GM21381 (cell line): ENCODE measurements at regions not wholly inside any gene's neighbourhood (a gene's known extent, or its start where the extent isn't known, plus 50 kb on each side); places are given as distances from the start of the nearest gene placed in this dataset.

Experiments
- ATAC-seq: cut with Tn5 transposase; IDR thresholded peaks from one replicate; pipeline ENCODE4 v1.9.1; 2021; ENCODE audit warnings: mild to moderate bottlenecking, moderate library complexity; ENCODE audit not compliant: unreplicated experiment

DNA sequence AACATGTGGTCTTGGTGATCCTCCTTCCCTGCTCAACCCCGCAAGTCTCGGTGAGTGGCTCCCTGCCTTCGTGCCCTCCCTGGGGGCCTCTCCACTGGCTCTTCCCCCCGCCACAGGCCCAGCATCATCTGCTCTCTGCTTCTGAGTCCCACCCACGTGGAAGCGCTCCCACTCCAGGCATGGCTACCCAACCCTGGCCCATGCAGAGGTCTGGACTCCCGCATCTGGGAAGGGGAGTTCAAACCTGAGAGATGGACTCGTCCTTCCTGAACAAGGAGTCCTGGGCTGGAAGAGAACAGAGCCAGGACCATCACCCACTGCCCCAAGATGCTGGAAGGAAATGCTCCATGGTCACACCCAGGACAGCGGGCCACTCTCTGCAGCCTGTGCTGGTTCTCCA is 90.8 kb downstream of the DHCR7 start:
- no peak for ATAC-seq

DNA sequence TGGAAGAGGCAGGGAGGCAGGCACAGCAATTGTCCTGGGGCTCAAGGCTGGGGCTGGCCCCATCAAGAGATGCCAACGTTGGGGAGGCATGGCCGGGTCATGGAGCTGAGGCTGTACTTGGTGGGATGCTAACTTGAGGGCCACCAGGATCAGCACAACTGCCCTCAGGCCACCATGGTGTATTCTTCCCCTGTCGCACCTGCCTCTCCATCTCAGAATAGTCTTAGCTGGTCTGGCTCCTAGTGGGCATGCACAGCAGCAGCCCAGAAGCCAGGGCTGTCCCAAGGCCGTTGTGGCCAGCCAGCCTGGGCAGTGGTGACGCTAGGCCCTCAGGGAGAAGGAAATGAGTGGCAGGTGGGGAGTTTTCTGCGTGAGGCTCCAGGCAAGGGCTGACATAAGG is 91.3 kb downstream of the DHCR7 start:
- no peak for ATAC-seq

DNA sequence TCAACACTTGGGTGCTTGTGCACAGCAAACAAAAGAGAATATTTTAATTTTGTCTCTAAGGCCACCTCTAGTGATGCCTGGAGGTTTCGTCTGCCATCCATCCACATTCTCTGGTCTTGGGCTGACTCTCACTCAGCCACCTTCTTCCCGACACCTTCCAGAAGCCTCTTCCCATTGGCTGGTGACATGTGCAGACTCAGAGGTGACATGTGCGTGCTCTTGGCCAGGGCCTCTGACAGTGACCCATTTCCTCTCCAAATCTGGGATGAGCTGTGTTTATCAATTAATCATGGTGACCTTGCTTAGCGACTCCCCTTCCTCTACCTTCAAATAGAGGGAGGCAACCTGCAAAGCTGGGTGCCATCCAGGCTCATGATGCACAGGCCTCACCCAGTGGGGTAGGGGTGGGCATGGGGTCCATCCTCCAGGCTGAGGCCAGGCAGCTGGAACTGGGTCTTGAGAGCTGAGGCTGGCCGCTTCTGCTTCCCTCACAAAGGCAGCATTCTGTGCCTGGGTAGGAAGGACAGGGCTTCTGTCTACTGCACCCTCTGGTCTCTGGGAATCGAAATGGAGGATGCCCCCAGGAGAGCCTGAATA is 91.8 kb downstream of the DHCR7 start:
- no peak for ATAC-seq

DNA sequence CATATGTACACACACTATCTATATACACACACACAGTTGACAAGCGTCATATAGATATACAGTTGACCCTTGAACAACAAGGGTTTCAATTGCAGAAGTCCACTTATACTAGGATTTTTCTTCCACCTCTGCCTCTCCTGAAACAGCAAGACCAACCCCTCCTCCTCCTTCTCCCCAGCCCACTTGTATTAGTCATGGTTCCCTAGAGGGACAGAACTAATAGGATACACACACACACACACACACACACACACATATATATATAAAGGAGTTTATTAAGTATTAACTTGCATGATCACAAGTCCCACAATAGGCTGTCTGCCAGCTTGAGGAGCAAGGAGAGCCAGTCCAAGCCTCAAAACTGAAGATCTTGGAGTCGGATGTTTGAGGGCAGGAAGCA is 92.9 kb downstream of the DHCR7 start:
- no peak for ATAC-seq

DNA sequence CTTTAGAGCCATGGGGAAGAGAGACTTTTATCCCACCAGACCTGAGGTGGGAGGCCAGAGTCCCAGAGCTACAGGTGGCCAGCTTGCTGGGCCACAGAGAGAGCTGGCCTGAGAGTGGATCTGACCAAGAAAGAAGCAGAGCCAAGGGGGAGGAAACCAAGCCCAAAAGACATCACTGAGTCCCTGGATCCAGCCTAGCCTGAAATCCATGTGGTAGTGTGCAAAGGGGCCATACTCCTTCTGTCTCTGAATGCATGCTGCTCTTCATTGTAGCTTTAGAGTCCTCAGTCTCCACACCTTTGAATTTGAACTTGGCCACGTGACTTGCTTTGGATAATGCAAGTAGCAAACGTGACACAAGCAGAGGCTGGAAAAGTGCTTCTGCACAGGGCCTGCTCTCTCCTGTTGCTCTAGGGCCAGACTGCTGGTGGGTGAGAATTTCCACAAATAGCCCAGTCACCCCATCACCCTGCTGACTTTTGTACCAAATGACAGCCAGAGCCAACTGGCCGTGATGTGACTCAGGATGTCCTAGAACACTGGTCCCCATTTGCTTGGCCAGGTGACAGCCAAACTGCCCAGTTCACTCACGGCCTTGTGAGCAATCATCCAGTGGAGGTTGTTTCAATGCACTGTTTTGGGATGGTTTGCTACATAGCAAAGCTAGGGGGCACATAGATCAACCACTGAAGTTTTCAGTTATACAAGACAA is 93.6 kb downstream of the DHCR7 start:
- no peak for ATAC-seq

DNA sequence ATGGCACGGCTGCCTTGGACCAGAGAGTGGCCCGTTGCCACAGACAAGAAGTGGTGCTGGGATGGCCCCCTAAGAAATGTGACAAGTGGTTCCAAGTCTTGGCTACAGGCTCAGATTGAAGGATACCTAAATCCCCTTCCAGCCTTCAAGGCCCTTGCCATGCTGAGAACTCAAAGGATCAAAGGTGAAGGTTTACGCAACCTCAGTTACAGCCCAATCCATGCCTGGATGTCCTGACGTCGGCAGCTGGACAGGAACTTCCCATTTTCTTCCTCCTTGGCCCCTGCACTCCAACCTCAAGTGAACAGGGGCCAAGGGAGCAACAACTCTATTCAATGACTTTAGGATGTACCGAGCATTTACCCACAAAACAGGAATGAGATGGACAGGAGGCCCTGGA is 95.4 kb downstream of the DHCR7 start:
- ATAC-seq, result no peak

DNA sequence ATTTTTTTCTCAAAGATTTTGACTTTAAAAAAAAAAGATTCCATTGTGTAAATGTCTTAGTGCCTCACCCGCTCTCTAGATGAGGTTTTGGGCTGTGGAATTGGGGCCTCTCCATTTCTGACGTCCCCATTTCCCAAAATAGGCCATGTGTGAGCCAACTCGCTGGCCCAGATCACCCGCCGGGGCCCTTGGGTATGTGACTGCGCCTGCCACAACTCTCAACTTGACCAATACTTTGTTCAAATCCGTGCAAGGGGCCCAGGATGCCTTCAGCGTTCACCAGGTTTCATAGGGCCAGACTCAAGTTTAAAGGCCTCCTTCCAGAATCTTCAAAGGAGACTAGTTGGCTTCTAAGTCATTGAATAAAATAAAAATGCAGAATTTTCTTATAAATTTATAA is 96.0 kb downstream of the DHCR7 start:
- no peak for ATAC-seq

DNA sequence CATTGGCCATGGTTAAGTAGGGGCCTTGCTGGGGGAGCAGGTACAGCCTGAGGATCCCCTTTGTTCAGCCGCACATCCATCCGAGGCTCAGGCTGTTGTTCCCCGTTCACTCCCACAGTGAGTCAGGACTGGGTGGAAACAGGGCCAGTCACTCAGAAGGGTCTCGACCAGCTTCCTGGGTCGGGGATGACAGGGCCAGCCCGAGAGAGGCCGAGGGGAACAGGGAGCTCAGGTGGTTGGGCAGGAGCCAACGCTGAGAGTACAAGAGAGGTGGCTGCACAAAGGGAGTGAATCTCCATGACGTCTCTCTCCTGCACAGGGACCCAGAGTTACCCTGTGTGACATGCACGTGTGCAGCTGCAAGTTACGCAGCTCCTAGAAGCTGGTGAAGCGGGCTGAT is 97.2 kb upstream of the SHANK2 start:
- no peak for ATAC-seq

DNA sequence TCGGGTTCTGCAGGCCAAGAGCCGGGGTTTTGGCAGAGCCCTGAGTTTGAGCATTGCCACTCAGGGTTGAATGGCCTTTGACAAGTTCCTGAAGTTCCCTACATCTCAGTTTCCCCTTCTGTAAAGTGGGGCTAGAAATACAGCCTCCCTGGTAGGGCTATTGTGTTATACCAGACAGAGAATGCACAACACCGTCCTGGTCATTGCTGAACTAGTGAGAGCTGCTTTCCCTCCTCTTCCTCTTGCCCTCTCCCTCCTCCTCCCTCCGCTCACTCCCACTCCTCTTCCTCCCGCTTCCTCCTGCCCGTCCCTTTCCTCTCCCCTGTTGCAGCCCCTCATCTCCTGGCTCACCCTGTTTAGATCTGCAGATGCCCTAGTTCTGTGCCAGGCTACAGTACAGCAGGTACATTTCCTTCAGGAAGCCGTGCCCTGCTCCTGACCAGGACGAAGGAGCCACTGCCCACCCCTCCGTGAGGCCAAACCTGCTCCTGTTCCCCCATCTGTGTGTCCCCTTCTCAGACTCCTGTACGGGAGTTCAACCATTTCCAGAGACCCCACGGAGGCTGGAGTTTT is 91.5 kb upstream of the SHANK2 start:
- ATAC-seq, result no peak

DNA sequence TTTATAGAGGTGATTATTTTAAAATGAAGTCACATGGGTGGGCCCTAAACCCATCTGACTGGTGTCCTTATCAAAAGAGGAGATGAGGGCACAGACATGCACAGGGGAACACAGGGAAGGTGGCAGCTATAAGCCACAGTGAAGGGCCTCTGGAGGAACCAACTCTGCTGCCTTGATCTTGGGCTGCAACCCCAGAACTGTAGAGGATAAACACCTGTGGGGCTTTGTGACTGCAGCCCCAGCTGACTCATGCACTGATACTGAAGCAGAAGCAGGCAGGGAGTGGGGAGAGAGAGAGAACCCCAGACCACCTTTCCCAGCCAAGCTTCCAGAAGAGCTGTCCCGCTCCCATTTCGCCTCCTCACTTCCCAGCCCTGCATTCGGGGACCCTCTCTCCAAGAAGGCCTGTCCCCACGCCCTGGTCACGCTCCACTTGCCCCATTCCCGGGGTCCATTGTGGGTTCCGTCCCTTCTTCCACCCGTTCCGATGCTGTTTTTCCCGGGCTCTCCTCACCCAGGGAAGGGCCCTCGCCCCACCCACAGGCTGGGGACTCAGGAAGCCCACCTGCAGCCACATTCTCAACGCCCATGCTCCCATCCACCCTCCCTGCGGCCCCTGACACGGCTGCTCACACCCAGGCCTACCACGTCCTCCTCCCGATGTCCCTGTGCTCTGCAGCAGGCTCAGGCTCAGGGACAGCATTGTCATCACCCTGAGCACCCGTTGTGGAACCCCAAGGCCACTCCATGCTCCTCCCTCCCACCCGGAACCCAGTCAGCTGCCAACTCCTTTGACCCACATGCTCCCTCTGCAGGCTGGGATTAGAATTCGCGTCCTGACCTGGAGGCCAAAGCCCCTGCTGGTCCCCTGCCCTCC is 90.8 kb upstream of the SHANK2 start:
- ATAC-seq, result no peak

DNA sequence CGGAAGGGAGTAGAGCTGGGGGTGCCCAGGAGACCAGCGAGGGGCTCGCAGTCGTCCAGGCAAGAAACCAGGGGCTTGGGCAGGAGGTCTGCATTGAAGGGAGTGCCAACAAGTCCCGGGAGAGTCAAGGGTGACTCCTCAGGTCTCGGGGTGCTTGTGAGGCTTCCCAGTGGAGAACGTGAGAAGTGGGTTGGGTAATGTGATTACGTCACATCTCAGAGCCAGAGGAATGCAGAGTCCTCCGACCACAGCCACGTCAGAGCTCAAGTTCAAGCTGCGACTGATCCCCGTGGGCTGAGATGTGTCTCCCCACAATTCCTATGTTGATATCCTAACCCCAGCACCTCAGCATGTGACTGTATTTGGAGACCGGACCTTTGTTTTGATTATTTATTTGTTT is 89.7 kb upstream of the SHANK2 start:
- ATAC-seq, result no peak

DNA sequence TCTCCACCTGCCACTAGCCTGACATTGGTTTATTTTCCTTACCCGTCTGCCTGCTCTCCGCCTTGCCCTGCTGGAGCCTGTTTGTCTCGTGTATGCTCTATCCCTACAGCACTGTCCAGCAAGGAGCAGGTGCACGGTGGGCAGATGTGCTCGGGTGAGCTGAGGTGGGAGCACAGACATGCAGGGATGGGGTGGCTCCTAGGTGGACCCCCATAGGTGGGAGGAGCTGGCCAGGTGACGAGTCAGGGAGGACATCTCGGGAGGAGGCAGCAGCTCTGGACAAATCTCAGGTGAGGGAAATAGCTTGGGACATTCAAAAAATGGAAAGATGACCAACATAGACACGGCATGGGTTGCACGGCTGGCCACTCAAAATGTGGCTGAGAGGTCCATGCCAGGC is 89.2 kb upstream of the SHANK2 start:
- ATAC-seq, result no peak

DNA sequence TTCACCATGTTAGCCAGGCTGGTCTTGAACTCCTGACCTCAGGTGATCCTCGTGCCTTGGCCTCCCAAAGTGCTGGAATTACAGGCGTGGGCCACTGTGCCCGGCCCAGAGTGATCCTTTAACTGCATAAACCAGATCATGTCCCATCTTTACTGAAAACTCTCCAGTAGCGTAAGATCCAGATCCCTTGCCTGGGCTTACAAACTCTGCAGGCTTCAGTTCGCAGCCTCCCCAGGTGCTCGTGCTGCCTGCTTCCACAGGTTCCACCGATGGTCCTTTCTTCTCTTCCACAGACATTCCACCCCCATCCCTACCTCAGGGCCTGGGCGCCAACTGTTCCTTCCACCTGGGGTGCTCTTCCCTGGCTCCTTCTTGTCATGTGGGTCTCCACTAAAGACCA is 88.8 kb upstream of the SHANK2 start:
- no peak for ATAC-seq

DNA sequence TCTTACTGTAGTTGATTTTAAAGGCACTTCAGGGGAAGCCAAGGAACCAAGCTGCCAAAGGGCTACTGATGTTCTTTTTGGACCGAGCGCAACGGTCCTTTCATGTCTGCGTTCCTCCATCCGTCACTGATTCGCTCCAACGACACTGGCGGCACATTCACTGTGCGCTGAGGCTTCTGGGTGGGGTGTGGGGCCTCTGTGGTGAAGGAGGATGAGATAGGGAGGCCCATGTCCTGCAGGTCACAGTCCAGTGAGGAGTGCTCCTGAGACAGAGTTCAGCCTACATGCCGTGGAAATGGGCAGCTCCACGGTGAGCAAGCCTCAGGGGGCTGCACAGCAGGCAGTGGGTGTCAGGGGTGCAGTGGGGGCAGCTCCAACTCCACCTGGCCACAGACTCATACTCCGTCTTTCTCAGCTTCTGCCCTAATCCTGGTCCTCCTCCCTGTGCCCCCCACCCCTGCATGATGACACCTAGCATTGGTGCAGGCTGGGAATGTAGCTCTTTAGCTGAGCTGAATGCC is 87.8 kb upstream of the SHANK2 start:
- no peak for ATAC-seq

DNA sequence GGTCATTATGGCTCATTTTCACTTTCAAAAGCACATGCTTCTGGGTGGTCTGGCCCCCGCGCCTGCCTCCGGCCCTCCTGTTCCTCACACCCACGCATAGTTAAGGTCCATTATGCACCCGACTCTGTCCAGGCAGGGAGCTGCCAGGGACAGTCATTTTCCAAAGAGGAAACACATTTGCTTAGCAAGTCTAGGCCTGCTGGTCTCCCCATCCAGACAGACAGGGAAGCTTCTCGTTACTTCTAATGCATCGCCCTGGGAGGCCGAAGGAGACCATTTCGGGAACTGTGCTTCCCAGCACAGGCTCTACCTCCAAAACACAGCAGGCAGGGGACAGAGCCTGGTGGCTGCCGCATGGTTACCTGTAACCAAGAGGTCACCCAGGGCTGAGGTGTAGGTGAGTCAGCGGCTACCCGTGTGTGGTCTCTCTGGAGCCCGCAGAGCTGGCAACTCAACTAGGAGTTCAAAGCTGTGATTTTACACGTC is 87.1 kb upstream of the SHANK2 start:
- no peak for ATAC-seq

DNA sequence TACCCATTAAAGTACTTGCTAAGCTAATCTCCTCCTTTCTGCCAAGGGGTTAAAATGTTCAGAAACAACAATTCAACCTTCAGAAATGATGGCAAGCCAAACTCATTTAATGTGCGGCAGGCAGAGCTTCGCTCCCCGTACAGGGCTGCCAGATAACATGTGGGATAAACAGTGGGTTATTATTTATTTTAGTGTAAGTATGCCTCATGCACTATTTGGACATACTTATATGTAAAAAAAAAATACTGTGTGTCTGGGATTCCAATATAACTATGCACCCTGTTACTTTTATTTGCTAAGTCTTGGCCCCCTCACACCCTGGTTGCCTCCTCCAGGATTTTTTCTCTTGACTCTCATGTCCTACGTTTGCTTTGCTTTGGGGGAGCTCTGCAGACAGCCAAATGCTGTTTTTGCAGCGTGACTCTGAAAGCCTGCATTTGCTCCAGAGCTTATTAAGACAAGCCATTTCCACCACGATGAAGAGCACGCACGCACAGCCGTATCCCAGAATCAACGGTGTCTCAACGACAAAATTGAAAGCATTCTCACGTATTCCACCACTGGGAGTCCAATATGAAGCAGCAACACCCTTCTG is 86.5 kb upstream of the SHANK2 start:
- ATAC-seq, result no peak

DNA sequence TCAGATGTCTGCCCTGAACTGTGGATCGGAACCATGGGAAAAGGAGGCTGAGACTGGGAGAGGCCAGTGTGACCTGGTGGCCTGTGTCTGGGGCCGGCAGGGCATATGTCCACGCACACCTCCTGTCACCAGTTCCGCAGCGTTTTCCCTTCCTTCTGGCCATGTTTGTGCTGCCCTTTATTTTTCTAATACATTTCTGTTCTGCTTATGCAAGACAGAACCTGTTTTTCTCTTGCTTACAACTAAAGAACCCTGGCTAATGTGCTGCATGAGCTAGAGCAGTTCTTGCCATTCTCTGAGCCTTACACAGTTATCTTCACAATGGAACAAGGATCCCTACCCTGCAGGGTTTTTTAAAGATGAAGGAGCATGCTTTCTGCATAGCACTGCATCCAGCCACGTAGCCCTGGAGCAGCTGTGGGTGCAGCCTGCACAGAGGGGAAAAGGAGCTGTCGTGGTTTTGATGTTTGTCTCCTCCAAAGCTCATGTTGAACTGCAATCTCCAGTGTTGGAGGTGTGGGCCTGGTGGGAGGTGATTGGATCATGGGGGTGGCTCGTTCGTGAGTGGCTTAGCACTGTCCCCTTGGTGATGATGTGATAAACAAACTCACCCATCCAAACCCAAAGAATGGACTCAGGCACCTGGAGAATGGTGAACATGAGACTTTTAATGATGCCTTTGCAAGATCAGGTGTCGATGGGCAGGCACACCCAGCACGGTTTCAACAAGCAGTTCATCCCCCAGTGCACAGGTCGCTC is 84.8 kb upstream of the SHANK2 start:
- ATAC-seq, result no peak

DNA sequence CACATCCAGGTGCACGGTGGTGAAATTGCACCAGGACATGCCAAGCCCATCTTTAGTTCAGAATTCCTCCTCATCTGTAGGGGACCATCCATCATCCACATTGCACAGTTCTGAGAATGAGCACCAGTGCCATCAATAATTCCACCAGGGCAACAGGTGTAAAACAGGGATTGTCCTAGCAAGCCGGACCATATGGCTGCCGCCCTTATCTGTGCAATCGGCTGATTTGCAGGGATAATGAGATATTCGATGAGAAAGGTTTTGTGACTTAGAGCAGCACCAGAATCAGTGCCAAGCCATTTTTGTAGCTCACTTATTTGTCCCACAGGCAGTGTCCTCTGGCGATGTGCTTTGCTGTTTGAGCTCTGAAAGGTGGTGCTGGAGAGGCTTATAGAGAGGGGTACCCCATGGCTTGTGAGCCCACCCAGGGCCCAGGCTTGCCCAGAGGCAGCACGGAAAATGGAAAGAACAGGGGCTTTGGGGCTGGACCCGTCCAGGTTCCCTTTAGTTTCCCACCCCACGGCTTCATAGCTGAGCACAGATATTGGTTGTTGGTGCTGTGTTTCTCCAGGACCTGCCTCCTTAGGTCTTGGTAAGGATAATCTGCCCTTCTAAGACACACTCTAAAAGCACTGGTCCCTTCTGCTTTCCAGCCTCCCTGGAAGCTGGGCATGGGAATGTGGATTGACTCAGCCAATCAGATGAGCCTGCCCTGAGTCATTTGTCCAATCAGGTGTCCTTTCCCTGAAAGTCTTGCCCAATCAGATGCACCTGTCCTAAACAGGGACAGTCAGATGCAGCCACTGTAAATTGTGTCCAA is 84.0 kb upstream of the SHANK2 start:
- ATAC-seq, result no peak

DNA sequence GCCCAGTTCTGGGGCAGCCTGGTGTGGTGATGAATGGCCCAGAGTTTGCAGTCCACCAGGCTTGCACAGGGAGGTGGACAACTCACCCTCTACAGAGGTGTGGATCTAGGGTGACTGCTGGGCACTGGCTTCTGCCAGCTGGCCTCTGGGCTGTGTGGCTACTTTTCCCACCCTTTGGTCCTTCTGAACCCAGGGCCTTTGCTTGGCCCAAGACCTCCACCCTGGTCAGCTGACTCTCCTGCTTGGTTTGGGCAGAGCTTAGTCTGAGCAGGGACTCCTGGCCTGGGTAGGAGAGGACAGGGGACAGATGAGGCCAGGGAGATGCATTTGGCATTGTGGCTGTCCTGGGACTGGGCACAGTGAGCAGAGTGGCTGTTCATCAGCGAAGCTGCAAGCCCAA is 83.0 kb upstream of the SHANK2 start:
- ATAC-seq, result no peak
